ENCODE measurements at regions not wholly inside any gene's neighbourhood (a gene's known extent, or its start where the extent isn't known, plus 50 kb on each side); places are given as distances from the start of the nearest gene placed in this dataset.

GRCh38 chr9:134496413-134497282, 145.0 kb upstream of the COL5A1 start:
- Histone ChIP-seq H3K27ac (ENCODE audit: low read depth, low read length) (no peak overlapping the region), H3K4me3 (ENCODE audit: low read length) (no peak overlapping the region), H3K36me3 (ENCODE audit: control insufficient read depth, insufficient read depth, low read length) (no peaks in the 10 kb centered on the region), H3K4me1 (ENCODE audit: control insufficient read depth, insufficient read depth, low read length) (no peaks in the 10 kb centered on the region), H3K9me3 (ENCODE audit: control insufficient read depth, low read length) (peaks cover 7% of the 10 kb centered on the region), H3K9ac (ENCODE audit: extremely low read depth, low read length, poor library complexity, severe bottlenecking) (no peak overlapping the region), H3K27me3 (ENCODE audit: control insufficient read depth, insufficient read depth, low read length, poor library complexity, severe bottlenecking) (peaks cover 18% of the 10 kb centered on the region)
- Mint-ChIP-seq H3K27me3 (ENCODE audit: insufficient read depth) (peaks cover 2% of the 10 kb centered on the region), H3K27ac (no peak overlapping the region), H3K4me1 (no peaks in the 10 kb centered on the region), H3K4me3 (no peak overlapping the region), H3K9me3 (peaks cover 19% of the 10 kb centered on the region), H3K36me3 (ENCODE audit: low read depth) (no peaks in the 10 kb centered on the region)
- TF ChIP-seq, protein P1, sequence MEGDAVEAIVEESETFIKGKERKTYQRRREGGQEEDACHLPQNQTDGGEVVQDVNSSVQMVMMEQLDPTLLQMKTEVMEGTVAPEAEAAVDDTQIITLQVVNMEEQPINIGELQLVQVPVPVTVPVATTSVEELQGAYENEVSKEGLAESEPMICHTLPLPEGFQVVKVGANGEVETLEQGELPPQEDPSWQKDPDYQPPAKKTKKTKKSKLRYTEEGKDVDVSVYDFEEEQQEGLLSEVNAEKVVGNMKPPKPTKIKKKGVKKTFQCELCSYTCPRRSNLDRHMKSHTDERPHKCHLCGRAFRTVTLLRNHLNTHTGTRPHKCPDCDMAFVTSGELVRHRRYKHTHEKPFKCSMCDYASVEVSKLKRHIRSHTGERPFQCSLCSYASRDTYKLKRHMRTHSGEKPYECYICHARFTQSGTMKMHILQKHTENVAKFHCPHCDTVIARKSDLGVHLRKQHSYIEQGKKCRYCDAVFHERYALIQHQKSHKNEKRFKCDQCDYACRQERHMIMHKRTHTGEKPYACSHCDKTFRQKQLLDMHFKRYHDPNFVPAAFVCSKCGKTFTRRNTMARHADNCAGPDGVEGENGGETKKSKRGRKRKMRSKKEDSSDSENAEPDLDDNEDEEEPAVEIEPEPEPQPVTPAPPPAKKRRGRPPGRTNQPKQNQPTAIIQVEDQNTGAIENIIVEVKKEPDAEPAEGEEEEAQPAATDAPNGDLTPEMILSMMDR (conservative IDR thresholded peaks at IDR 0.05), result no peak
- 92% methylated on average over 21 to 29 of the region's 29 CpGs for WGBS, 2 experiments (ENCODE audit: insufficient coverage in 1 of 2, insufficient read length in 1 of 2)
- DNase-seq, result no peak

- Mint-ChIP-seq H3K27me3 (ENCODE audit: insufficient read depth) (peaks cover 2% of the 10 kb centered on the region), H3K4me1 (no peaks in the 10 kb centered on the region), H3K36me3 (ENCODE audit: low read depth) (no peaks in the 10 kb centered on the region), H3K4me3 (no peak overlapping the region), H3K27ac (no peak overlapping the region), H3K9me3 (peaks cover 22% of the 10 kb centered on the region)
- H3K27me3 ChIP-seq (ENCODE audit: control insufficient read depth, insufficient read depth, low read length, poor library complexity, severe bottlenecking), result peaks cover 25% of the 10 kb centered on the region
- H3K27ac ChIP-seq (ENCODE audit: low read depth, low read length), result no peak overlapping the region
- no peak for DNase-seq
- H3K4me3 ChIP-seq (ENCODE audit: low read length), result no peak overlapping the region
- H3K4me1 ChIP-seq (ENCODE audit: control insufficient read depth, insufficient read depth, low read length), result no peaks in the 10 kb centered on the region
- H3K9me3 ChIP-seq (ENCODE audit: control insufficient read depth, low read length), result peaks cover 7% of the 10 kb centered on the region
- H3K9ac ChIP-seq (ENCODE audit: extremely low read depth, low read length, poor library complexity, severe bottlenecking), result no peak overlapping the region
- TF ChIP-seq, protein P1 (conservative IDR thresholded peaks at IDR 0.05), result no peak
- WGBS, 2 experiments (ENCODE audit: insufficient coverage in 1 of 2, insufficient read length in 1 of 2), result 90% methylated on average over 5 of the region's 5 CpGs
- no peaks in the 10 kb centered on the region for H3K36me3 ChIP-seq (ENCODE audit: control insufficient read depth, insufficient read depth, low read length)
Measured at GRCh38 chr9:134497283-134497860, 144.2 kb upstream of the COL5A1 start.

DNA sequence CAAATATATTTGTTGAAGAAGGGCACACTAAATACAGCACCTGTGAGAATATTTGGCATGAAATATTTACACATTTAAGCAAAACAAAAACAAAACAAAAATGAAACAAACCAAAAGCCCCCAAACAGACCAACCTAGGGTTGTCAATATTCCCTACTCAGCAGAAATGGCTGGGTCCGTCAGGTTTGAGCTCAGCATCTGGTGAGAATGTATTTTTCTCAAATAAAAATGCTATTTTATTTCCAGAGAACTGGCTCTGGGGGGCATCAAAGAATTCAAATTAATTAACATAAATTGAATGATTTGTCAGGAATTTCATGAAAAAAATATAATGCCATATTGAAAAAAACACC, 142.8 kb upstream of the COL5A1 start:
- H3K4me1 Mint-ChIP-seq, result no peaks in the 10 kb centered on the region
- Histone ChIP-seq H3K27me3 (ENCODE audit: control insufficient read depth, insufficient read depth, low read length, poor library complexity, severe bottlenecking) (peaks cover 30% of the 10 kb centered on the region), H3K9ac (ENCODE audit: extremely low read depth, low read length, poor library complexity, severe bottlenecking) (no peak overlapping the region), H3K36me3 (ENCODE audit: control insufficient read depth, insufficient read depth, low read length) (no peaks in the 10 kb centered on the region), H3K4me3 (ENCODE audit: low read length) (no peak overlapping the region), H3K9me3 (ENCODE audit: control insufficient read depth, low read length) (peaks cover 7% of the 10 kb centered on the region), H3K27ac (ENCODE audit: low read depth, low read length) (no peak overlapping the region), H3K4me1 (ENCODE audit: control insufficient read depth, insufficient read depth, low read length) (no peaks in the 10 kb centered on the region)
- 100% methylated on average over 1 of the region's 1 CpG; no CpG with 5 or more reads in 1 of the 2 experiments for WGBS, 2 experiments (ENCODE audit: insufficient coverage in 1 of 2, insufficient read length in 1 of 2)
- no peak overlapping the region for H3K27ac Mint-ChIP-seq
- TF ChIP-seq, protein P1 (conservative IDR thresholded peaks at IDR 0.05), result no peak
- H3K36me3 Mint-ChIP-seq (ENCODE audit: low read depth), result no peaks in the 10 kb centered on the region
- H3K9me3 Mint-ChIP-seq, result peaks cover 22% of the 10 kb centered on the region
- DNase-seq, result no peak
- H3K27me3 Mint-ChIP-seq (ENCODE audit: insufficient read depth), result peaks cover 2% of the 10 kb centered on the region
- no peak overlapping the region for H3K4me3 Mint-ChIP-seq

Measured in endodermal cell (in vitro differentiated cells).